NCI-H460 (cell line): ENCODE measurements at regions not wholly inside any gene's neighbourhood (a gene's known extent, or its start where the extent isn't known, plus 50 kb on each side); places are given as distances from the start of the nearest gene placed in this dataset.
"Not testable (repeated sequence)": the region's sequence is repeated elsewhere in the genome, so short reads cannot be mapped to it uniquely, and the experiment has no call there.

ENCODE experiments used
- DNase-seq: peaks from one replicate; pipeline ENCODE4 v3.0.0-alpha.2; 2016; ENCODE audit warnings: low read depth; ENCODE audit errors: extremely low read depth

DNA sequence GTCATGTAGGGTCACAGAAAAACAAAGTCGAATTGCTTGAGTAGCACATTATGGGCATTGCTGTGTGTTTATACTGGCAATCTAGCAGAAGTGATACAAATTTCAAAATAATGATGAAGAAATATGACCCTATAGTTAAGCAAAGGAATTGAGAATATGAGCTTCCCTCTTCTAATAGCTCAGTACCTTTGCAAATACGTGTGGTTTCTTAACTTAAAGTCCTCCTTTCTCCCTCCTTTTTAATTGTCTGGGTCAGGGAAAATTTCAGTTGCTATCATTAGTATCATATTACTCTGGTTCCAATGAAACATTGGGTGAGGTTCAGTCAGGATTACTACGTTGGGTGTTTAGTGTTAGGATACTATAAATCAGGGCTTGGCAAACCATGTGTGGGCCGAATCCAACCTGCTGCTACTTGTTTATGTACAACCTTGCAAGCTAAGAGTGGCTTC is 166.8 kb upstream of the CARMIL1 start:
- no peak for DNase-seq

DNA sequence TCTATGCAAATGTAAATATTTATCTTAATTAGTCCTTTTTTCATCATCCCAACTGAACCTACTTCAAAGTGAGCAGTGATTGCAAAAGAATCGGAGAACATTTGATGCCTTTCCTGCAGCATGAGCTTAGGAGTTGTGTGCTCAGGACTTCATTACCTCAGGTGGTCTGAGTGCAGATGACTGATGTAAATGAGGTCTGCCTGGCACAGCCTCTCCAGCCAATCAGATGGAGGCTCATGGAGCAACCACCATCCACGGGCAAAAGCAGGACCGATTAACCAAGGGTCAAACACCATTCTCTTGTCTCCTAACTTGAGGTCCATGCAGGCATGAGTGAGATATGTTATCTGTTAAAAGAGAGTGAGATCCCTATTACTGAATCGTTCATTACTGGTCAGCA is 165.7 kb upstream of the CARMIL1 start:
- no peak for DNase-seq

DNA sequence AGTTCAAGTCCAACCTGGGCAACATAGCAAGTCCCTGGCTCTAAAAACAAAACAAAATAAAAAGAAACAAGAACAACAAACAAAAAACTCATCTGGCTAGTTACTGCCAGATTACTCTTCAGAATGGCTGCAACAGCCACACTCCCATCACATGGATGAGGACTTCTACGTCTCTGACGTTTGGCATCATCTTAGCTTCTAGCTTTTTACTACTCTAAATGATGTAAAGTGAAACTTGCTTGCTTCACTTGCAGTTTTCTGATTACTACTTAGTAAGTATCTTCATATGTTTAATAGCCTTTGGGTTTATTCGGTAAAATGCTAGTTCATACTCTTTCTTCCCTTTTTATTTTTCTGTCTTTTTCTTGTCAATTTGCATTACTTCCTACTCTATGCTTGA is 161.1 kb upstream of the CARMIL1 start:
- DNase-seq = no peak

DNA sequence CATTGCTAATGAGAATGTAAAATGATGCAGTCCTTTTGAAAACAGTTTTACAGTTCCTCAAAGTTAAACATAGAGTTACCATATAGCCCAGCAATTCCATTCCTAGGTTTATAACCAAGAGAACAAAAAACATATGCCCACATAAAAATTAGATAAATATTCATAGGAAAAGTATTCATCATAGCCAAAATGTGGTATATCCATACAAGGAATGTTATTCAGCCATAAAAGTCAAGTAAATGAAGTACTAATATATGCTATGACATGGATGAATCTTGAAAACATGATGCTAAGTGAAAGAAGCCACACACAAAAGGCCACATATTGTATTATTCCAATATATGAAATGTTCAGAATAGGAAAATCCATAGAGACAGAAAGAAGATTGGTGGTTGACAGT is 158.0 kb upstream of the CARMIL1 start:
- no peak for DNase-seq

DNA sequence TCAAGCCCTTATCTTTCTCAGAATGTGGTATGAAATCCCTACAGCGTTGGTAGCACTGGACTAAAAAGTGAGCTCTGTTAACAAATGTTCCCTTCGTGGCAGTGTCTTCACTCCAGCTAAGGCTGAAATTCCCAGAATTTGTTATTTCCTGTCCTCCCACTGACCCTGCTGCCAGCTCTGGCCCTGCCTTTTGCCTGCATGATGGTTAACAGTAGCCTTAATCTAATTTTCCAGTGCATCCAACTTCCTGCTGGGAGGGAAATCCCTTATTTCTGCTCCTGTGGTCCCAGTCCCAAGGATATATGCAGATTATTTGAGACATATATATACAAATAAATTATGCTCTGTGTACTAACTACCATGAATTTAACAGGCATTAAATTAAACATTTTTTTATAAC is 157.2 kb upstream of the CARMIL1 start:
- DNase-seq = no peak

DNA sequence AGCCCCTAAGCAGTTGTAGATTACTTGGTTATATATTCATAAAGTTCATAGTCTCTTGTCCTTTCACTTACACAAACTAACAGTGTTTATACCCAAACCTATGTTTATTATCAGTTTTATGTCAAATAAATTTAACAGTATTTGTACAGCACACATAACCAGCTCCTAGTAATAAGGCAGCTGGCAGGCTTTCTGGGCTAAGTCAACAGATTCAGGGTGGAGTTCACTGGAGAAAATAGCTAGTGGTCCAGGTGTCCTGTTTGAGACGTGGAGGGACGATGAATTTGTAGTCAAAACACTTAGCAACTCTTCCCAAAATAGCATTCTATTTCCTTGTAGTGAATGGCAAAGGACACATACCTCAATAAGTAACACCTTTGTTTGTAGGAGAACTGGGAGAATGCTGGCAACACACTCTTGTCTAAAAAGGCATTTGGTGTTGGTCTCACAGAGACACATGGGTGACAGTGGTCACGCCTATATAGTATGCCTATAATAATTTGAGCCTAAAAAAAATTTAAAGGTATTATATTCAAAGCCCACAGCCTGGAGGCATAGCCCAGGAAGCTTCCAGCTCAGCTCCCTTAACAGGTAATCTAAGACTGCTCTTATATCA is 156.4 kb upstream of the CARMIL1 start:
- DNase-seq = no peak

DNA sequence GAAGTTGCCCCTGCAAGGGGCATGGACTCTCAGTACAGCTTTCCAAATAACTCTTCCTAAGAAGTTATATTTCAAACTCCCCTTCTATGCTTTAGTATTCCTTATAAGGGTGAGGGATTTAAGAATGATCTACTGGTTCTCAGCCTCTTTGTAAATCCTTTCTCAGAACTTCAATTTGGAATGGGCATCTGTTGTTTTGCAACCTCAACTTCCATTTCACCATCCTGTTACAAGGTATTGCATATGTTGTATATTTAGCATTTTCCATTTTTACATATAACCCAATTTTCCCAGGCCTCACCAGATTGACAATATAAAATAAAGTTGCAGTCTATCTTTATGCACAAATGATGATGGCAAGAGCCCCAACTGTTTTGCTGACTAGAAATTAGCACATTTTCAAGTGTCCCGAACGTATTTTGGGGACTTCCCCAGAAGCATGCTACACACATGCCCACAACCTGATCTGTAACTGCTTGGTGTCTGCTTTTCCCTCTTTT is 154.9 kb upstream of the CARMIL1 start:
- no peak for DNase-seq

DNA sequence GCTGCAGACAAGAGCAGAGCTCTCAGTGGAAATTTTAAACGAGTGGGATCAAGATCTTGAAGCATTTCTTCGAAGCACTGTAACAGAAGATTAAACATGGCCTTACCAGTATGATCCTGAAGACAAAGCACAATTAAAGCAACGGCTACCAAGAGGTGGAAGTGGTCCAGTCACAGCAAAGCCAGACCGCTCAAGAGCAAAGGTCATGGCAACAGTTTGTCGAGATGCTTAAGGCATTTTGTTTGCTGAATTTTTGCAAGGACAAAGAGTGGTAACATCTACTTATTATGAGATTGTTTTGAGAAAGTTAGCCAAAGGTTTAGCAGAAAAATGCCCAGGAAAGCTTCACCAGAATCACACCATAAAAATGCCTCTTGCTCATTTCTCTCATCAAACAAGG is 153.4 kb upstream of the CARMIL1 start:
- DNase-seq = no peak

DNA sequence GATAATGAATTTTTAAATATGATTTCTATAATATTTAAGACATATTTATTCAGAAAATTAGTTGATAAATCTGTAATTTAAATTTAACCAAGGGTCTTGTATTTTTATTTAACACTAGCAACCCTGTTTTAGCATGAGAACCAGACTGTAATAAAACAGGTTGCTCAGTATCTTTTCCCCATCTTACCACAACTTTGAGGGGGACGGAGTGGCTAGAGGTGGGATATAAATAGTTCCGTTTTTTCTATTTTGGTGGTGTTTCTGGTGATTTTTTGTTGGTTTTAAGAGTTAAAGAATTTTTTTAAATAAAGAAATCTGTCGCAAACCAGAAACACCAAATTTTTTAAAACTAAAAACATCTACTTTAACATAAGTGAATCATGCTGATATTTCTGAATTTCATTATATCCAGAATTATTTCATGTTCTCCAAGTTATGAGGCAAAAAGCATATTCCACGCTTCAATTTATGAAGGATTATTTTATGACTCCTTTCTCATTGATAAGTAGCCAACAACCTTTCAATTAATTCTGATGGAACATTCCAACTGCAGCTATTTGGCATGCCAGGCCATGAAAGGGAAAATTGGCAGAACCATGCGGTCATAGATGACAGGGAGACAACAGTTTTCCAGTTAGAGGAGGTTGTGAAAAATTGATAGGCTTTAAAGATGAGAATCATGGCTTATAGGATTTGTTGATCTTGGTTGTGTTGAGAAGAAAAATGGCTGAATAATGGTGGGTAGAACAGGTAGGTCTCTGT is 151.9 kb upstream of the CARMIL1 start:
- DNase-seq = no peak

DNA sequence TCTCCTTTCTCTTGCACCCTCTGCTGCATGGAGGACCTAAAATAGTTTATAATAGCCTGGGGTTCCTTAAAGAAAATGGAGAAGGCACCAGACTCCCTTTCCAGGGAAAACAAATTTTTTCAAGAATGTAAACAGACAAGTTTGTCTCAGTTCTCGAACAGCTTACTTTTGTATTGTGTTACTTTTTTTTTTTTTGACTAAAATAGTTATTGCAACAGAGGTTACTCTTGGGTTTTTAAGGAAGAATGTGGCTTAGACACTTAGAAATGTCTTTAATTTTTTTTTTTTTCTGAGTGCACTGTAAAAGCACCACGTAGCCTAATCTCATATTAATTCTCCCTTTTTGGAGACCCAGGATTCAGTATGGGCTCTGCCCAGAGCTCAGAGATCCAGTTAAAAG is 148.7 kb upstream of the CARMIL1 start:
- no peak for DNase-seq

DNA sequence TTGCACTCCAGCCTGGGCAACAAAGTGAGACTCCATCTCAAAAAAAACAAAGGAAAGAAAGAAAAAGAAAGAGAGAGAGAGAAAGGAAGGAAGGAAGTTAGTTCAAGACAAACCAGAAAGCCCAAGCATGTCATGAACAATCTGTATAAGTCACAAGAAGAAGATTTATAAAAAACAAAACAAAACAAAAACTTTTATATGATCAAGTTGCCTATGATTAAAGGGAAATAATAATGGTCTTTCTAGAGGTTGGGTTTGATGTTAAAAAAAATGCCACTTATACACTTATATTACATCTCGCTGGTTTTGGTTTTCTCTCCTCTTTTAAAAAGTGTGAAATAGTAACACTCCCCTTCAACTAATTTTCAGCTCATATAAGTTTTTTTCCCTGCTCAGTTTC is 146.2 kb upstream of the CARMIL1 start:
- no peak for DNase-seq

DNA sequence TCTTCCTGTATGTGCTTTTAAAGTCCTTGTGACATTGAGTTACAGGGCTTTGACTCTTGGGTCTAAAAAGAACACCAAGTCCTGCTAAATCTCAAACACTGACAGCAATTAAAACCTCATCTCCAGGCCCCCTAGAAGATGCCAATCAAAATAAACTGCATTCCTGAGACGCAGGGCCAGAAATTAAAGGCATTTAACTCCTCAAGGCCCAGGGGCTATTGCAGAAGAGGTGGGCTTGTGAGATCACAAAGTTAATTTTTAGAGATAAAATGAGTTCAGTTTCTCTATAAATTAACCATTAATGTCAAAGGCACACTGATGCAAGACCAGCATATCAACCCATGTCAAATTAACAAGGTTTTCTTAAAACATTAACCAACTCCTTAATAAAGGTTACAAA is 145.6 kb upstream of the CARMIL1 start:
- no peak for DNase-seq

DNA sequence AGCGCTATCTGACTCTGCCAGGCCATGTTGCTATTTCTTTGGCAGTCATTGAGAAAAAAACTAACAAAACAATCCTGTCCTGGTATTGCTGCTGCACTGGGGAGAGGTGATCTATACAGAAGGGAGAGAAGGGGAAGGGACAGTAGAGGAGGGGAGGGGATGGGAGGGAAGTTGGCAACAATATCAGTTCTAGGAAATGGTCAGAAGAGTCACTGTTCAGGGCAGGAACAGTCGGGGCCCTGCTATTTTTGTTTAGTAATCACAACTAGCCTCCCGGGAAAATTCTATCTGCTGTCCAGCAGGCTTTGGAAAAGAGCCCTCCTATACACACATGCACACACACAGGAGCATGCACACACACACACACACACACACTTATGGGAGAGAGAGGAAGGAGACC is 142.3 kb upstream of the CARMIL1 start:
- no peak for DNase-seq

DNA sequence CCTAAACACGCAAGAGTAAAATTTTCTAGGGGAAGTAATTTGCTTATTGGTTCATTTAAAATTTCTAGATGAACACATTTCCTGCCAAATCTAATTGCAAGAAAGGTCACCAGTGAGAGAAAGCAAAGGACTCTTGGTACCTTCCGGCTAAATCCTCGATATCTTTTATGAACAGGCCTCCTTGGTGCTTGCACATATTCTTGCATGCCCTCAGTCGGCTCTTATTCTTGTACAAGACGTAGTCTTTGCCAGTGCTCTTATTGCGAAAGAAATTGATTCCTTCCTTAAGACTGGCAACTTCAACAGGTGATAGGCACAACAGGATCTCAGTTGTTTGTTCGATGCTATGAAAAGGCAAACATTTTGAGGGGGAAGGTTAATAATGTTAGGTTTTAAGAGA is 141.7 kb upstream of the CARMIL1 start:
- DNase-seq = no peak

DNA sequence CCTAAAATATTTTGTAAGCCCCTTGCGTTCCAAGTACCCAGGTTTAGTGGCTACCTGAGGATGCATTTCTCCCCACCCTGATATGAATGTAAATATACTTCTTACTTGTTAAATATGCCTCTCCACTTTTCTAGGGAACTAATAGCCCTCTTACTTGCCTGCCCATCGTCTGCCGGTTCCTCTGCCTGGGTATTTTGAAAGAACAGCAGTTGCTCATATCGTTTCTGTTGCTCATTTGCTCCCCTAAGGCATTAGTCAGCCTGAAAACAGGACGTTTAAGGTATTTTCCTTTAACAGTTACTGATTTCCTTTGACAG is 141.3 kb upstream of the CARMIL1 start:
- no peak for DNase-seq

DNA sequence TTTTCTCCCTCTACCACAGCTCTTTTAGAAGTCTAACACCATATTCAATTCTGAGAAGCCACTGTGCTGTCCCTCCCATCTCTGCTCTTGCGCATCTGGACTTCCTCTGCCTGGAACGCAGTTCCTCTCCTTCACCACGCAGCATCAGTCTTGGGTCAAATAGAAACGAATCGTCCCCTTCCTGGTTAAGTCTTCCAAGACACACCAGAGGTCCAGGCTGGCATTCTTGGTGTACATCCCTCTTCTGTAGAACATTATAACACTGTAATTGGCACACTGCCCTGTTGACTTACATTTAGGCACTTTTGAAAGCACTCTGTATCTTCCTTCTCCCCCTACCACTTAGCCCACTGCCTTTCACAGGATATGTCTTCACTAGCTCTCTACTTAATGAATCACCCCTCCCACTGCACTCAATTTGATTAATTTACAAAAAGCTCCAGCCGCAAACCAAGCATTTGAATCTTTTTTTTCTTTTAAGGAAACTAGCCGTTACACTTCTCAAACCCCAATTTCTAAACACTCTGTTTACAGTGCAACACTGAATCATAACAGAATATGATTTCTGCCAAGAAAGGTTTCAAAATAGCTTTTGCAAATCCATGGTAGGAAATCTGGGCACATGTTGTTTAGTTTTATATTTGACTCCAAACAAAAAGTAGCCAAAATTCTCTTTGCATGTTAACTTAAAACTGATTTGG is 140.8 kb upstream of the CARMIL1 start:
- DNase-seq = peak; percentile 47

DNA sequence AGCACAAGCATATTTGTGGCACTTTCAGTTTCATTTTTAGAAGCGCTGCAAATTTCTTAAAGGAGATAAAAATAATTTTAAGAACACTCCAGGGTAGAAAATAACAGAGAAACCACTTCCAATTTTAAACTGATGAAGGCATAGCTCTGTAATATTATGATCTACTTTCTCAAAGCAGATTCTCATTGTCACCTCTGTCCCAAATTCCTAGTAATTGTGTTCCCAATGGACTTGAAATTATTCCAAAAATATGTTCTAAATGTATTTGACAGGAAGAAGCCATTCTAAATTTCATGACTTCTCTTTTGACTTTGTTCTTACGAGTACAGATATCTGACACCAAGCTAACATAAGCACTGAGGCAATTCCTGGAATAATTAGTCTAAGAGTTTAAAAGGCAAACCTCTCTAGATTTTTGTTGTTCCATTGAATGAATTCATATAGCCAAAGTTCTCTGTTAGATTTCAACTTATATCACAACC is 140.2 kb upstream of the CARMIL1 start:
- no peak for DNase-seq

DNA sequence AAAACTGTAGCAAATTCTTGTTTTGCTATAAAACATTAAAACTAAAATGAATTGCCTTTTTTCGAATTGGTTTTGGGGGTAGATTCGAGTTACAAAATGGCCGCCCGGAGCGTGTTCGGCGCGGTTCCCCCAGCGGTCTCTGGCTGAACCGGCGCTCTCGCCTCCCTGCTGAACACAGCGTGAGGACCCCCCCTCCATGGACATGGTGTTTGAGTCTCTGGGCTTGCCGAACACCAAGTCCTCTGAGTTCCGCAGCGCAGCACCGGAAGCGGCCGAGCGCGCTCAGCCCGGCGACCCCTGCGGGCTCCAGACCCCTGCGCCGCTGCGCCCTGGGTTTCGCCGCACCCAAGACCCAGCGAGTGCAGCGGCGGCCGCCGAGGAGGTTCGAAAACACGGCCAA is 139.6 kb upstream of the CARMIL1 start:
- not testable (repeated sequence) for DNase-seq

DNA sequence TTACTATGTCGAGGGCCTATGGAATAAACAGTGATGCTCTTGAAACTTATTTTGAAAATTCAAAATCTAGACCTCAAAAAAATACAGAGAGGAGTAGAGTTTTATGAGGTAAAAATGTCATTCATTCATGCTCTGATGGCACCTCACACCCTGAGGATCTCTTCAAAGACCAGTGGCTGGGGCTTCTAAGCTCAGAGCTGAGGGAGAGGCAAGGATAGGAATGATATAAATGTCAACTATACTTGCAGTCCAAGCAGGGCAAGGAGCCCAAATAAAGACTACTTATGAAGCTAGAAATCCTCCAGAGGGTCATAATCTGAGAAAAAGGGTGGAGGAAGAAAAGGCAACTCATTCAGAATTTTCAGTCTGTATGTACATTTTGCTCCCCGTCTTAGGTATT is 136.7 kb upstream of the CARMIL1 start:
- no peak for DNase-seq

DNA sequence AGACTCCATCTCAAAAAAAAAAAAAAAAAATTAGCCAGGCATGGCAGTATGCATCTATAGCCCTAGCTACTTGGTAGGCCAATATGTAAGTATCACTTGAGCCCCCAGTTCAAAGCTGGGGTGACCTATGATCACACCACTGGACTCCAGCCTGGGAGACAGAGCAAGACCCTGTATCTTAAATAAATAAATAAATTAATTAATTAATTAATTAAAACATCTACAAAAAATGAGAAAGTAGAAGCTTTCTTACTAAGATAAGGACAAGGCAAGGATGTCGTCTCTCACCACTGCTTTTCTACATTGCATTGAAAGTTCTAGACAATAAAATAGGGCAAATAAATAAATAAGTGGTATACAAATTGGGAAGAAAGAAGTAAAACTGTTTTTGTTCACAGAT is 134.3 kb upstream of the CARMIL1 start:
- no peak for DNase-seq

DNA sequence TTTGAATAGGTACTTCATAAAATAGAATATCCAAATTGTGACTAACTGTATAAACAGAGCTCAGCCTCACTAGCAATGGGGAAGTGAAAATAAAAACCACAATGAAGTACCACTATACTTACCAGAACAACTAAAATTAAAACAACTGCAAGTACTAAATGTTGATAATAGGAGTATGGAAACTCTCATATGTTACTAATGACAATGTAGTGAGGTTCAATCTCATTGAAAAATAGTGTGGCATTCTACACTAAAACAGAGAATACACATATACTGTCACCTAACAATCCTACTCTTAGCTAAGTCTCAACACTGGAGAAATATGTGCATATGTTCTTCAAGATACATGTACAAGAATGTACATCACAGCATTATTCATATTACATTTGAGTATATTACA is 132.0 kb upstream of the CARMIL1 start:
- DNase-seq = no peak

DNA sequence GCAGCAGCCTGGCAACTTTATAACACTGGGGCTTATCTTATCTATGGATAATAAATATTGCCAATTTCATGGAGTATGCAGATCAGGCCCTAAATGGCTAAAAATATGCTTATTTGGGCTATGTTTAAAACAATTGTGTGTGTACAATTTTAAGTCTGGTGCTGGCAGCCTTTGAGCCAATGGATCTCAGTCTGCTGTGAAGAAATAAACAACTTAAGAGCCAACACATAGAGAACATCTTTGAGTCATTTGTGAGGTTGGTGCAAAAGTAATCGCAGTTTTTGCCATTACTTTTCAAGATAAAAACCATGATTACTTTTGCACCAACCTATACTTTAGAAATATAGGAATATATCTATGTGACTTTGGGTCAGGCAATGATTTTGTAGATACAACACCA is 129.1 kb upstream of the CARMIL1 start:
- no peak for DNase-seq
